Stimulated activated CD4-positive, alpha-beta T cell treated with anti-CD3 and anti-CD28 coated beads, TNF-alpha, amount 100 ng/mL, for 48 hours (primary cell): ENCODE measurements at regions not wholly inside any gene's neighbourhood (a gene's known extent, or its start where the extent isn't known, plus 50 kb on each side); places are given as distances from the start of the nearest gene placed in this dataset.

Experiments
- DNase-seq, 3 donors: peaks; one replicate each; pipeline ENCODE4 v3.0.0-alpha.2; 2020; ENCODE audit warnings: low read depth in 3 of 3

- no peak for DNase-seq
Observed at GRCh38 chr2:34423301-34423700, 824.2 kb upstream of the FAM98A start.

GRCh38 chr2:34419856-34420255, 820.8 kb upstream of the FAM98A start:
- DNase-seq = no peak

- no peak for DNase-seq
Observed at GRCh38 chr2:34416856-34417255, 817.8 kb upstream of the FAM98A start.

- DNase-seq = no peak
Observed at GRCh38 chr2:34414856-34415255, 815.8 kb upstream of the FAM98A start.

GRCh38 chr2:34408100-34408499, 809.0 kb upstream of the FAM98A start:
- DNase-seq = no peak

- DNase-seq = no peak
Observed at GRCh38 chr2:34403512-34403911, 804.4 kb upstream of the FAM98A start.

- DNase-seq = no peak
Observed at GRCh38 chr2:34402376-34402775, 803.3 kb upstream of the FAM98A start.

GRCh38 chr2:34401186-34401585, 802.1 kb upstream of the FAM98A start:
- no peak for DNase-seq

- no peak for DNase-seq
Observed at GRCh38 chr2:34388446-34388845, 789.3 kb upstream of the FAM98A start.

GRCh38 chr2:34387536-34387935, 788.4 kb upstream of the FAM98A start:
- DNase-seq = no peak

- no peak for DNase-seq
Observed at GRCh38 chr2:34379586-34379985, 780.5 kb upstream of the FAM98A start.

GRCh38 chr2:34373586-34374233, 774.6 kb upstream of the FAM98A start:
- no peak for DNase-seq

- no peak for DNase-seq
Observed at GRCh38 chr2:34372967-34373366, 773.9 kb upstream of the FAM98A start.

GRCh38 chr2:34371711-34372110, 772.6 kb upstream of the FAM98A start:
- DNase-seq = no peak

- no peak for DNase-seq
Observed at GRCh38 chr2:34368304-34368703, 769.2 kb upstream of the FAM98A start.

GRCh38 chr2:34365932-34366331, 766.8 kb upstream of the FAM98A start:
- DNase-seq = no peak

- no peak for DNase-seq
Observed at GRCh38 chr2:34365512-34365911, 766.4 kb upstream of the FAM98A start.

GRCh38 chr2:34353509-34354113, 754.5 kb upstream of the FAM98A start:
- DNase-seq = no peak

- no peak for DNase-seq
Observed at GRCh38 chr2:34349527-34349926, 750.4 kb upstream of the FAM98A start.

- no peak for DNase-seq
Observed at GRCh38 chr2:34345030-34345429, 745.9 kb upstream of the FAM98A start.

- DNase-seq = no peak
Observed at GRCh38 chr2:34340307-34340706, 741.2 kb upstream of the FAM98A start.

- no peak for DNase-seq
Observed at GRCh38 chr2:34337735-34338134, 738.6 kb upstream of the FAM98A start.

- DNase-seq = no peak
Observed at GRCh38 chr2:34332813-34333212, 733.7 kb upstream of the FAM98A start.

GRCh38 chr2:34320056-34320455, 721.0 kb upstream of the FAM98A start:
- no peak for DNase-seq
